B cell (primary cell): ENCODE measurements at regions not wholly inside any gene's neighbourhood (a gene's known extent, or its start where the extent isn't known, plus 50 kb on each side); places are given as distances from the start of the nearest gene placed in this dataset.

Source experiments
- ATAC-seq: fragments of 200-7000 bp; cut with Tn5 transposase; one replicate; pipeline ENCODE4 v1.10.0; 2021; ENCODE audit warnings: low read depth, mild to moderate bottlenecking, moderate number of reproducible peaks, moderate library complexity
- CTCF ChIA-PET: fragments of 350-600 bp; sonication (Branson Sonifier 250); formaldehyde crosslinking; loops from one replicate; lab custom pipeline; 2021; ENCODE audit warnings: antibody characterized with exemption, inconsistent platforms; lab: Charles Lee
- POLR2A ChIA-PET: fragments of 350-600 bp; sonication (Branson Sonifier 250); formaldehyde crosslinking; loops from one replicate; lab custom pipeline; 2021; ENCODE audit warnings: antibody characterized with exemption; lab: Charles Lee
- DNase-seq: peaks from one replicate; pipeline ENCODE4 v3.0.0; 2013
- H2AFZ ChIP-seq: 2 replicates; pipeline ENCODE4 v1.6.1; 2012; ENCODE audit warnings: mild to moderate bottlenecking, low read depth, low read length; ENCODE audit not compliant: insufficient read depth, poor library complexity, severe bottlenecking
- H3K27ac ChIP-seq, 2 donors: 1 replicate in 1 of 2; 2 replicates in 1 of 2; pipeline ENCODE4 v1.5.1; 2012 to 2013; ENCODE audit warnings: low read length in 2 of 2, mild to moderate bottlenecking in 2 of 2, moderate library complexity in 1 of 2
- H3K27me3 ChIP-seq, 4 experiments: fragments of 200-600 bp in 1 of 4; sonication (generic) in 1 of 4; replicated peaks in 1 of 4; 1 replicate in 2 of 4; 2 replicates in 2 of 4; pipeline versions ENCODE4 v1.6.1 to v1.7.0; 2013 to 2016; ENCODE audit warnings: low read length in 3 of 4, mild to moderate bottlenecking in 2 of 4, mixed read lengths in 1 of 4, moderate library complexity in 1 of 4; ENCODE audit not compliant: insufficient read depth in 4 of 4, control insufficient read depth in 3 of 4; ENCODE audit errors: control extremely low read depth in 1 of 4
- H3K36me3 ChIP-seq, 2 experiments: replicated peaks in 1 of 2; 1 replicate in 1 of 2; 2 replicates in 1 of 2; pipeline versions ENCODE4 v1.6.1 to v1.7.1; 2013; ENCODE audit warnings: low read length in 1 of 2; ENCODE audit not compliant: insufficient read depth in 2 of 2, control insufficient read depth in 1 of 2; ENCODE audit errors: control extremely low read depth in 1 of 2, extremely low read depth in 1 of 2
- H3K4me1 ChIP-seq, 2 donors: fragments of 200-600 bp in 1 of 2; sonication (generic) in 1 of 2; 1 replicate in 1 of 2; 2 replicates in 1 of 2; pipeline versions ENCODE4 v1.5.1 to v1.6.1; 2013 to 2017; ENCODE audit warnings: low read length in 2 of 2; ENCODE audit not compliant: control insufficient read depth in 2 of 2, insufficient read depth in 2 of 2
- H3K4me2 ChIP-seq: replicated peaks from 2 replicates; pipeline ENCODE3; 2012; ENCODE audit warnings: mild to moderate bottlenecking, low read depth, low read length; ENCODE audit not compliant: poor library complexity, severe bottlenecking
- H3K4me3 ChIP-seq, 5 experiments: fragments of 200-600 bp in 1 of 5; sonication (generic) in 1 of 5; 1 replicate in 3 of 5; 2 replicates in 2 of 5; pipeline versions ENCODE4 v1.5.1 to v1.7.0; 2011 to 2016; ENCODE audit warnings: low read length in 4 of 5, mild to moderate bottlenecking in 4 of 5, low read depth in 2 of 5, control low read depth in 1 of 5, moderate library complexity in 1 of 5; ENCODE audit not compliant: insufficient read depth in 1 of 5; ENCODE audit errors: control extremely low read depth in 1 of 5, extremely low read depth in 1 of 5
- H3K79me2 ChIP-seq: fragments of 200-600 bp; sonication (generic); one replicate; pipeline ENCODE4 v1.6.0; 2016; ENCODE audit warnings: low read length; ENCODE audit not compliant: control insufficient read depth, insufficient read depth
- H3K9ac ChIP-seq: fragments of 200-600 bp; sonication (generic); 2 replicates; pipeline ENCODE4 v1.6.1; 2017; ENCODE audit warnings: mild to moderate bottlenecking, low read length, moderate library complexity
- H3K9me3 ChIP-seq, 3 donors: one replicate each; pipeline versions ENCODE4 v1.6.1 to v1.7.1; 2013; ENCODE audit warnings: low read length in 2 of 3; ENCODE audit not compliant: control insufficient read depth in 2 of 3, insufficient read depth in 1 of 3; ENCODE audit errors: control extremely low read depth in 1 of 3
- H4K20me1 ChIP-seq: 2 replicates; pipeline ENCODE4 v1.6.0; 2012; ENCODE audit warnings: mild to moderate bottlenecking, low read length; ENCODE audit not compliant: insufficient read depth, control insufficient read depth, poor library complexity, severe bottlenecking
- H3K27ac Mint-ChIP-seq: one replicate; pipeline ENCODE4 v1.8.0; 2021; ENCODE audit warnings: mixed read lengths
- H3K27me3 Mint-ChIP-seq: one replicate; pipeline ENCODE4 v1.8.0; 2021; ENCODE audit warnings: mixed read lengths
- H3K4me1 Mint-ChIP-seq: one replicate; pipeline ENCODE4 v1.8.0; 2021; ENCODE audit warnings: mixed read lengths
- H3K4me3 Mint-ChIP-seq: one replicate; pipeline ENCODE4 v1.8.0; 2021; ENCODE audit warnings: mixed read lengths
- H3K9me3 Mint-ChIP-seq: one replicate; pipeline ENCODE4 v1.8.0; 2022; ENCODE audit warnings: mixed read lengths; ENCODE audit not compliant: insufficient read depth
- EZH2 ChIP-seq: IDR thresholded peaks from 2 replicates; pipeline ENCODE4 v1.6.1; 2012; ENCODE audit warnings: borderline replicate concordance, low read depth, mild to moderate bottlenecking, moderate library complexity, low read length; ENCODE audit not compliant: insufficient read depth, poor library complexity, severe bottlenecking
- whole genome bisulfite sequencing: methylation state at CpG from one replicate; pipeline ENCODE4 v1.1.5; 2013; ENCODE audit warnings: missing lambda C conversion rate; ENCODE audit not compliant: insufficient coverage; 5-methylcytosine and 5-hydroxymethylcytosine counted together
- intact Hi-C: fragments of 100-400 bp; cut with micrococcal nuclease; formaldehyde crosslinking; loops from one replicate; pipeline ENCODE4 v1.10.0; 2022
- TF ChIP-seq, protein P1 (sequence below): fragments of 200-600 bp; IDR thresholded peaks from one replicate; pipeline ENCODE4 v1.8.0; 2022; ENCODE audit warnings: antibody characterized with exemption, mild to moderate bottlenecking

DNA sequence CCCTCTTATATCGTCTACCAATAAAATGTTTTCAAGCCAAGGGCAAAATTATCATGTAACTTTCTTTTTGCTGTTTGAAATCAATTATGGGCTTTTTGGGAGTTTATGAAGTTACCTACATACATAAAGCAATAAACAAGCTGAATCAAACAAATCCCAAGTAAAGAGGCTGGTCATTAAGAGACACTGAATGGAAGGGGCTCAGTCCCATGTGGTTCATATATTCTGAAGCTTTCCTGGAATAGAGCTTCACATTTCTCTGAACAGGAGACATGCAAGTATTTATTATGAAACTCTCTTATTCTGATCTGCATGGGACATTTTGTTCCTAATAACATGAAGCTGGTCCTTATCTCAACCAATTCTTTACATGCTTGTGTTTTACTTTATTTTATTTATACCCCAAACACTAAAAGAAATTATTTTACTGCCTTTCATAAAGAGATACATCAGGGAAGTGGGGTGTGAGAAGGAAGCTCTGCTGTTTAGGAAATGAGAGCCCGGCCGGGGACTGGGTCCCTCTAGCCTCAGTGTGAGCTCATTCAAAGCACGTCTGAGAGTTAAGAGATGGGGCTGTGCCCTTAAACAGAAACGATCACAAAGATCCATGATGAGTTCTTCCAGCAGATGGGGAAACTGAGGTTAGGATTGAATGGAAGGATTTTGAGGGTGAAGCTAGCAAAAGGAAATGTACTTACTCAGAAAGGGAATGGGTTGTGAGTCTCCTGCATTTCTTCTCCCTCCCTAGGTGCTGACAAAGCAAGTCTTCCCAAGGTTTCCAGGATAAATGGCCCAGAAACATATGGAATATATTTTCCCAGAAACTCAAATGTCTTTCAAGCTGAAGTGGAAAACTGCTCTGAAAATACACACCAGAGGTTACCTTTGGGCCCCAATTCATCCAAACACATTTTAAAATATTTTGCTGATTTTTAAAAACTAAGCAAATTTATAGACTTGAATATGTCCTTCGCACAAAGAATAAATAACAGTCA lies 93.1 kb upstream of the LNX1 start:
- Histone ChIP-seq H3K79me2 (no peaks in the 10 kb centered on the region), H3K36me3 (no peaks in the 10 kb centered on the region), H3K4me3 (no peak overlapping the region), H3K9me3 (no peaks in the 10 kb centered on the region), H3K27ac (no peak overlapping the region), H3K9ac (no peak overlapping the region), H3K4me1 (no peaks in the 10 kb centered on the region), H2AFZ (no peak overlapping the region), H3K4me2 (no peak overlapping the region), H3K27me3 (peaks cover 0 to 10% (median 4%) of the 10 kb centered on the region in 4 experiments), H4K20me1 (no peaks in the 10 kb centered on the region)
- CTCF ChIA-PET: interaction anchor here (0.6 to 1.6 kb wide), 2 partner anchors 21 to 26 kb away, joined by 4 read pairs; no protein-coding TSS in a partner anchor
- WGBS: 100% methylated on average over 4 of the region's 6 CpGs
- no peaks in the 10 kb centered on the region for H3K4me1 Mint-ChIP-seq
- intact Hi-C loops: no loop called here
- no peaks in the 10 kb centered on the region for H3K9me3 Mint-ChIP-seq
- H3K27ac Mint-ChIP-seq: no peak overlapping the region
- H3K27me3 Mint-ChIP-seq: peaks cover 45% of the 10 kb centered on the region
- ATAC-seq (no peak), DNase-seq (no peak)
- H3K4me3 Mint-ChIP-seq: no peak overlapping the region
- TF ChIP-seq EZH2: no peak
- TF ChIP-seq, protein P1, sequence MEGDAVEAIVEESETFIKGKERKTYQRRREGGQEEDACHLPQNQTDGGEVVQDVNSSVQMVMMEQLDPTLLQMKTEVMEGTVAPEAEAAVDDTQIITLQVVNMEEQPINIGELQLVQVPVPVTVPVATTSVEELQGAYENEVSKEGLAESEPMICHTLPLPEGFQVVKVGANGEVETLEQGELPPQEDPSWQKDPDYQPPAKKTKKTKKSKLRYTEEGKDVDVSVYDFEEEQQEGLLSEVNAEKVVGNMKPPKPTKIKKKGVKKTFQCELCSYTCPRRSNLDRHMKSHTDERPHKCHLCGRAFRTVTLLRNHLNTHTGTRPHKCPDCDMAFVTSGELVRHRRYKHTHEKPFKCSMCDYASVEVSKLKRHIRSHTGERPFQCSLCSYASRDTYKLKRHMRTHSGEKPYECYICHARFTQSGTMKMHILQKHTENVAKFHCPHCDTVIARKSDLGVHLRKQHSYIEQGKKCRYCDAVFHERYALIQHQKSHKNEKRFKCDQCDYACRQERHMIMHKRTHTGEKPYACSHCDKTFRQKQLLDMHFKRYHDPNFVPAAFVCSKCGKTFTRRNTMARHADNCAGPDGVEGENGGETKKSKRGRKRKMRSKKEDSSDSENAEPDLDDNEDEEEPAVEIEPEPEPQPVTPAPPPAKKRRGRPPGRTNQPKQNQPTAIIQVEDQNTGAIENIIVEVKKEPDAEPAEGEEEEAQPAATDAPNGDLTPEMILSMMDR: no peak
- POLR2A ChIA-PET: no interaction called here

DNA sequence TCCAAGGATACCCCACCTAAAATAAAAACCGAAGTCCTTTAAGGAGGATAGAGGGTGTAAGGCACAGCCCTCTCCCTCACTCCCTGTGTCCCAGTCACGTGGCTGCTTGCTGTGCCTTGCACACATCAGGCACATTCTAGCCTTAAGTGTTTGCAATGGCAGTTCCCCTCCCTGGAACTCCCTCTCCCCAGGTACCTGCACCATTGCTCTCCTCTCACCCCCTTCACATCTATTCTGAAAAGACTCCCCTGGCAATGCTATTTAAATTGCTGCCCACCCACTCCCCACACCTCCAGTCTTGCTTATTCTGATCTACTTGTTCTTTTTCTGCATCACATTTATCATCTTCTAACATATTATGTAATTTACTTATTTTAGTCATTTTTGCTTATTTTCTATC lies 91.6 kb upstream of the LNX1 start:
- H3K9me3 Mint-ChIP-seq: no peaks in the 10 kb centered on the region
- H3K4me3 ChIP-seq: no peak overlapping the region
- no peaks in the 10 kb centered on the region for H3K36me3 ChIP-seq
- ATAC-seq (no peak), DNase-seq (no peak)
- H3K4me1 ChIP-seq: no peaks in the 10 kb centered on the region
- H3K4me3 Mint-ChIP-seq: no peak overlapping the region
- intact Hi-C loops: no loop called here
- H3K27me3 ChIP-seq: peaks cover 0 to 10% (median 4%) of the 10 kb centered on the region in 4 experiments
- H3K9me3 ChIP-seq: no peaks in the 10 kb centered on the region
- POLR2A ChIA-PET: no interaction called here
- CTCF ChIA-PET: no interaction called here
- 70% methylated on average over 2 of the region's 2 CpGs for WGBS
- H3K27me3 Mint-ChIP-seq: peaks cover 38% of the 10 kb centered on the region
- no peak overlapping the region for H3K4me2 ChIP-seq
- H2AFZ ChIP-seq: no peak overlapping the region
- no peak overlapping the region for H3K9ac ChIP-seq
- H3K27ac Mint-ChIP-seq: no peak overlapping the region
- TF ChIP-seq EZH2: no peak
- TF ChIP-seq, protein P1: no peak
- H3K79me2 ChIP-seq: no peaks in the 10 kb centered on the region
- H3K27ac ChIP-seq: no peak overlapping the region
- H4K20me1 ChIP-seq: no peaks in the 10 kb centered on the region
- no peaks in the 10 kb centered on the region for H3K4me1 Mint-ChIP-seq
